NCI-H2081 (cell line): ENCODE measurements at regions not wholly inside any gene's neighbourhood (a gene's known extent, or its start where the extent isn't known, plus 50 kb on each side); places are given as distances from the start of the nearest gene placed in this dataset.
"Not testable (repeated sequence)": the region's sequence is repeated elsewhere in the genome, so short reads cannot be mapped to it uniquely, and the experiment has no call there.

Experiments
- DNase-seq, 2 experiments: peaks; one replicate each; lab custom pipeline; 2025; lab: John Stamatoyannopoulos, UW

DNA sequence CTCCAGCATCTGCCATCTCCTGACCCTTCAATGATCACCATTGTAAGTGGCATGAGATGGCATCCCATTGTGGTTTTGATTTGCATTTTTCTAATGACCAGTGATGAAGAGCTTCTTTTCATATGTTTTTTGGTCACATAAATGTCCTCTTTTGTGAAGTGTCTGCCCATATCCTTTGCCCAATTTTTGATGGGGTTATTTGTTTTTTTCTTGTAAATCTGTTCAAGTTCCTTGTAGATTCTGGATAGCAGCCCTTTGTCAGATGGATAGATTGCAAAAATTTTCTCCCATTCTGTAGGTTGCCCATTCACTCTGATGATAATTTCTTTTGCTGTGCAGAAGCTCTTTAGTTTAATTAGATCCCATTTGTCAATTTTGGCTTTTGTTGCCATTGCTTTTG lies 547.3 kb downstream of the TMTC2 start:
- not testable (repeated sequence) for DNase-seq

DNA sequence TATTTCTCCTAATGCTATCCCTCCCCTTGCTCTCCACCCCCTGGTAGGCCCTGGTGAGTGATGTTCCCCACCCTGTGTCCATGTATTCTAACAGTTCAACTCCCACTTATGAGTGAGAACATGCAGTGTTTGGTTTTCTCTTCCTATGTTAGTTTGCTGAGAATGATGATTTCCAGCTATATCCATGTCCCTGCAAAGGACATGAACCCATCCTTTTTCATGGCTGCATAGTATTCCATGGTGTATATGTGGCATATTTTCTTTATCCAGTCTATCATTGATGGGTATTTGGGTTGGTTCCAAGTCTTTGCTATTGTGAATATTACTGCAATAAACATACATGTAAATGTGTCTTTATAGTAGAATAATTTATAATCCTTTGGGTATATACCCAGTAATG lies 540.3 kb downstream of the TMTC2 start:
- DNase-seq = not testable (repeated sequence)

DNA sequence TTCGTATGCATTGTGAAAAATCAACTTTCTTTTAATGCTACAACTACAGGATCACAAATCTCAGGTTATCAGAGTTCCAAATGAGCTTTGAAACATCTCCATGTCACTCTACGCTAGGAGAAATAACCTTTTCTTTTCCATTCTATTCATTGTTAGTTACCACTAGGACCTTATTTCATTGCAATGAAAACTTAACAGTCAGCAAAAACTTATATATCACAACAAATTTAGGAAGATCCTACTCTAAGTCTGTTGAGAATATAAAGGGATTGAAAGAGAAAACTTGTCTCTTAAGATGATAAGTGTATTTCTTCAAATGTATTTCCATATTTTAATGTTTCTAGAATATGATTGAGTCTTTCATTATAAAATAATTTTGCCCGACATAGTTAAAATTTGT lies 539.1 kb downstream of the TMTC2 start:
- DNase-seq = no peak

DNA sequence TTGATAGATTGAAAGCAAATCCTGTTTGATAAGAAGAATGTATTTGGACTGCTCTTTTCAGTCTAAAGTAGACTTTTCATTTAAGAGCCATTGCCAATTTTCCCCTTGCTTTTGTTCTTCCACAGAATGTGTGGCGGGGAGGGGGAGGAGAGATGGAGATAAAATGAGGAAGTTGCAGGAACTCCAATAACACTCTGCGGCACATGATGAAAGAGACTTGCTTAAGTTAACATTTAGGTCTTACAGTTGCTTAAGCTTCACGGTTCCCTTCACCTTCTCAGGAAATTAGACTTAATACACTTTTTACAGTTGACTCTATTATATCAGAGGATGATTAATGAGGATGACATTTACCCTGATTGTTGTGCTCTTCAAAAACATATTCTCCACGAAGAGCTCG lies 537.3 kb downstream of the TMTC2 start:
- no peak for DNase-seq

DNA sequence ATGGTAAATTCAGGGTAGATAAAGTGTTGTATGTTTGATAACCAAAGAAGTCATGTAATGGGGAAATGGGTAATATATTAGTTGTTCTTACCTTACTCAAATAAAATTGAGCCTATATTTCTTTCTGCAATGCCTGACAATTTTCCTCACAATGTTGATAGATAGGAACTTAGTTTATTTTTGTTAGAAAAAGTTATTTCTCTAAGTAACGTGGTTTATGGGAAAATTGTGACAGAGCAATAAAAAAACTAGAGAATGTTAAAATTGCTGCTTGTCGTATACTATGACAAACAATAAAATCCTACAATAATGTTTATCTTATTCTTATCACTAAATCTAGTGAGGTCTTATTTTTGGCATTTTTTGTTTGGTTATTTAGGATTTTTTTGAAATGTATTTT lies 534.1 kb downstream of the TMTC2 start:
- no peak for DNase-seq

DNA sequence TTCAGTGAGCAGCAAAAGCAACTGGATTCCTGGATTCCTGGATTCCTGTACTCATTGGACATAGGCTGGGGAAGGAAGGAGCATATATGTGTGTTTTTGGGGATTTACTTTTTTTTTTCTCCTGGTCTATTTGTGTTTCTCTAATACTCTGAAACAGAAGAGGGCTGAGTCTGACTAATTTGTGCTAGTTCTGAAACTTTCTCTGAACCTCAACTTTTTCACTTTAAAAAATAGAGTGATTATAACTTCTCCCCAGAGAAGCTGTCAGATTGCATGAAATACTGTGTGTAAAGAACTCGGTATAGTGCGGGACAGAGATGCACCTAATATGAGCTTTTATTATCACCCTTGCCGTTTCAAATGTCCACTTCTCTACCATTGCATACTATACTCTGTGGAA lies 529.5 kb downstream of the TMTC2 start:
- no peak for DNase-seq

DNA sequence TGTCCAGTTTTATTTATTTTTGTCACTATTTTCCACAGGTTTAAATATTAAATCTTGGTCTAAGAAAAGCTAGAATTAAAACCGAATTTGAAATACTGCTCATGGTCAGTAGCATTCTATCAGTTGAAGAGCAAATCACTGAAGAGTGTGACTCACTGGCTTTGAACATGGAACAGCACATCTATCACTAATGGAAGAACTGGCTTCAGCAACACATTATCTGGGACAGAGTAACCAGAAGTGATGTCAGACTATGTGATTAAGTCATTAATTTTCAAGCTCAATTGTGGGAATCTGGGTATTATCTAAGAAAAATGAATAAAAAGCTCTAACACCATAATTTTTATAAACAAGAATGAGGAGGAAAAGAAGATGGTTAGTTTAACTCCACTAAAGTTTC lies 527.5 kb downstream of the TMTC2 start:
- no peak for DNase-seq

DNA sequence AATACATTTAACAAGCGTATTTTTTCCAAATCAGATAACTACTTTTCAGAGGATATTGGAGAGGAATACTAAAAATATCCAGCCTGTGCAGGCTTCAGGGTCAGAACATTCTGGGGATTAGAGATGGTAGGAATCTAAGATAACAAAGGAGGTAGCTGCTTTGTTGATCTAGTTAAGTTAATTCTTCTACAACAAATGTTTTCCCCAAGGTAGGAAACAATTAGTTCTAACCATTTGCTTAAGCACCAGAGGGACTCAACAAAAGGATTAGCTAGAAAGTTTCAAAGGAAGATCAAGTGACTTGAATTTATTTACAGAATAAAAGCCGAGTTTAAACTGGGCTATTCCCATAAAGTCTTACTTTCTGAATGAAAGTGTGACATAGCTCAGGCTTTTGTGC lies 524.2 kb downstream of the TMTC2 start:
- no peak for DNase-seq

DNA sequence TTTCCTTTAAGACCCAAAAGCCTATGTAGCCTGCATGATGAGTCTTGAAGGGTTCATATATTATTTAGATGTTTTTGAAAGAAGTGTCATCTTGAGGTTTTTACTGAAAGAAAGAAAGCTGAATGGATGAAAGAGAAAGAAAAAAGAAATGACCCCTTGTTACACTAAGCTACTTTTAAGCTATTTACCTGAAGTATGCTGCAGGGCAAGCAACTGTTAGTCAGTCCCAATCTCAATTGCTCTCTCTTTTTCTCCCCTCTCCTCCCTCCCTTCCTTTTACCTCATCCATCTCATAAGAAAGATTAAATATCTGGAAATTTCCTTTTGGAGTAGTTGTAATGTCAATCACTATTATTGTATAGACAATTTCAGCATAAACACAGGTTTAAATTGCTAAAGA lies 512.4 kb downstream of the TMTC2 start:
- no peak for DNase-seq

DNA sequence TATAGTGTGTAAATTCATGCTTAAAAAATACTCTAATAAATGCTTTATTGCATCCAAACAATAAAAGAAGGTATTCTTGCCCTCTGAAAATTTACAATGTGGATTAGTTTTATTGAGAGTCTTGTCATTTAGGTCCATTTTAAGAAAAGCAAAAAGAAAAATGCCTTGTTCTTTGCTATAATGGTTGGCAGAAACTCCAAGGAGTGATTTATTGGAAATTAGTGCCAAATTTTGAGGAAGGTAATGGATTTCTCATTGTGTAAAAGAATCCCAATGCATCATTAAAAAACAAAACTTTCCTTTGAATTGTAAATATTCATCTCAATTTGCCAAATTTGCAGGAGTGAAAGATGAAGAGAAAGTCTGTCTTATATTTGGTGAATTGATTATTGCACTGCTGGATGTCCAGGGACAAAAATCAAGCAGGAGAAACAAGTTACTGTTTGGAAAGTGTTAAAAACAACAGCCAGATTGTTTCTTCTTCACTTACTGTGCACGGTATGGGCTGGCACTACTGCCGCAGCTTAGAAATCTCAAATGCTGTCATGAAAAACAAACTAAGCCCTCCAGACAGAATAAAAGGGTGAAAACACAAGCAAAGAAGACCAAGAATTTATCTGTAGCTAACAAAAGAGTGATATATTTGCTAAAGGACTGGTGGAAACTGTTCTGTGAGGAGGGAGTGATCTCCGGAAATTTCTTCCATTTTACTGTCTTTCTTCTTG lies 511.7 kb downstream of the TMTC2 start:
- DNase-seq = no peak

DNA sequence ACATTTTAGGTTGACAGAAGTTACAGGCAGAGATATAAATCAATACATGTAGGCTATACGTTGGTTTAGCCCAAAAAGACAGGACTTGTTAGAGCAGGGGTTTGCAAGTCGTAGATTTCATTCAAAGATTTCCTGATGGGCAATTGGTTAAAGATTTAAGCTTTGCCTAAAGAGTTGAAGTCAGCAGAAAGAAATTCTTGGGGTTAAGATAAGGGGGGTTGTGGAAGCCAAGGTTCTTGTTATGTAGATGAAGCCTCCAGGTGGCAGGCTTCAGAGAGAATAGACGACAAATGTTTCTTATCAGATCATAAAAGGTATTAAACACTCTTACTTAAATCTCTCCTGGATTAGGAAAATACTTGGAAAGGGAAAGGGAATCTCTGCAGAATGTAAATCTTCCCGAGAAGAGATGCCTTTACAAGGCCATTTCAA lies 510.8 kb downstream of the TMTC2 start:
- no peak for DNase-seq

DNA sequence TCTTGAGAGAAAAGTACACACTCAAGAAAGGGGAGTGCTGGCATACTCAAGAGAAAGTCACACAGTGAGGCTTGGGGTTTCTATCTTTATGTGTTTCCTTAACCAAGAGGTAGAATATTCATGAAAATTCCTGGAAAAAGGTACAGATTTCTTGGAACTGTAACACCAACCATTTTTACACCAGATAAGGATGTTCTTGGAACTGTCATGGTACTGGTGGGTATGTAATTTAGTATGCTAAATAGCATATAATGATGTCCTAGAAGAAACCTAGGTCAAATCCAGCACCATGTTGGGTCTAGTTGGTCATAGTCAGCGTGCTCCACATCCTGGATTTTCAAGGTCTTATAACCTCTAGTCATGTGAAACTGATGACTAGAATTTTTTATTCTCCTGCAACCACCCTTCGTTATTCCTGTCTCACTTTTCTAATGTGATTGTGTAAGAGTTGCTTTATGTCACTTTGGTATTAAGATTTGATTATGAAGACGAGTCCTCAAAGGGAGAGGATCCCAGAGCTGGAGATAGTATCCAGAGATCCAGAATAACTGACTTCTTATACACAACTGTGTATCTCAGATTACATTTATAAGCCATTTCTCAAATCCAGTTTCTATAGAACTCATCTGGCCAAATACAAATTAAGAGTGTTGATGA lies 510.1 kb downstream of the TMTC2 start:
- no peak for DNase-seq

DNA sequence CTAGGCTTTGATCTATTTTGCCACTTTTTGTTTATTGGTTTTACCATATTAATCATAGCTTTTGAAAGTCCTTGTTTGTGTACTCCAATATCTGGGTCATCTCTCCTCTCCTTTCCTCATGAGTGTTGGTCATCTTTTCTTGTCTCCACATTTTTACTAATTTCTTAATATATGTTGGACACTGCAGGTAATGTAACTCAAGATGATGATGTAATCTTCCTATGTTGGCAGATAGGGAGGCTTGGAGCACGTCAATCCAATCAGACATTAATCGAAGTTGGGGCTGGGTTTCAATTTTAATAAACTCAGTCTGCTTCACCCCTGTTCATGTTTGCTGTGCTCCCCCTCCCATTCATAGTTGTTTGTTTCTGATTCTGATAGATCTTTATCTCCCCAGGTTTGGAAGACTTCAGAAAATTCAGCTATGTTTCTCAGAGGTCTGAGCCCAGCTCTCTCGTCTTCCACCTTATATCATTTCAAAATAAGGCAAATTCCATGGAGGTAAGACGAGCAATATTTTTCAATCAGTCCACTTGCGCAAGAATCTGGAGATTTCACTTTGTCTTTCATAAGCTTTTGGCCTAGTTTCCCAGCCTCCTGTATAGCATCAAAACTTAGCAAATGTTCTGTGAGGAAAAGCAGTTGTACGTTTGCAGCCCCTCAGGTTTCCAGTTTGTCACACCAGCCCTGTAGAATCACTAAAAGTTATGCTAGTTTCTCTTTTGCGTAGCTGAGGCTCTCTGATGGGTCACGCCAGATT lies 504.1 kb downstream of the TMTC2 start:
- DNase-seq = no peak

DNA sequence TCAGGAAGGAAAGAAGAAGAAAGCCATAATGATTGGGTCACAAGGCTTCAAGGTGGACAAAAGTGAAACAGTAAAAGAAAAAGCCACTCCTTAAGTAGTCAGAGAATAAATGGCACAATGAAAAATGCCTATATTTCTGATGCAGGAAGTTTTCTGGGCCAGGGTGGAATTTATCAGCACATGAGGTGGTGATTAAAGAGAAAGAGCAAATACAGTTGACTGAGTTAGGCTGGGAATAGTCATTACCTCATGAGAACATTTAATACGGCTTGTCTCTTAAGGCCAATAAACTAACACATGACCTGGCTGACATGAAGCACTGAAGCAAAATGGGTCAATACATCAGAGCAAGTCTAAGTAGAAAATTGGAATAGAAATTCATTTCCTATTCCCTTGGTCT lies 499.7 kb downstream of the TMTC2 start:
- no peak for DNase-seq

DNA sequence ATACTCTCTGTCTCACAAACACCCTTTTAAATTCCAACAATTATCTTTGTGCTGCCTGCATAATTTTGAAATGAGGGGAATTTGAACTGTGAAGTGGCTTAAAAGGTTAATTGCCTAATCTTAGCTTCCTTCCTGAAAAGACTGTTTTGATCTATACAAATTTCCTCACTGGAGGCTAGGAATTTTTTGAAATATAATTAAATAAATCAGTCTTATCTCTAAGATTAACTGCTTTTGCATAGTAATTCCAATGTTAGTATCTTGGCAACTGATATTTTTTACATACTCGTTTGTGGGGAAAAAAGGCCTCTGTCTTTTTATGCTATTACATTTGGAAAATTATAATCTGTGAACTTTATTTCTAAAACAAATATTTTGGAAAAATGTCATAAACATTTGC lies 498.5 kb downstream of the TMTC2 start:
- DNase-seq = no peak
